ENCODE measurements at regions not wholly inside any gene's neighbourhood (a gene's known extent, or its start where the extent isn't known, plus 50 kb on each side); places are given as distances from the start of the nearest gene placed in this dataset.

DNA sequence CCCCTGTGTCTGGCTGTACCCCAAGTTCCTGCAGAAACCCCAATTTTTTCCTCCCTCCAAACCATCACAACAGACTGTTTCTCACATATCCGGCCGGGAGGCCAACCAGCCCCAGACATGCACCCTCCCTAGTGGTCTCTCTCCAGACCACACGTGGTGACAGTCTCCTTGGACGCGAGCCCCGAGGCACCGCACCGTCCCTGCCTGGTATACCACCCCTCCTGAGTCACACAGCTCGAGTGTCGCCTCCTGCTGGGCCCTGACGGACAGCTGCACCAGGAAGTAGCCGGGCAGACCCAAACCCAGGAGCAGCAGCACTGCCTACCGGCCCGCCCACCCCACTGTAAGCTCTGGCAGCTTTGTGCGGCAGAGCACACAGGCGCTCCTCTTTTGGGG is 97.4 kb downstream of the RFLNA start:
- Mint-ChIP-seq H3K27ac (peak overlapping the region; percentile 86), H3K9me3 (no peaks in the 10 kb centered on the region), H3K36me3 (ENCODE audit: low read depth) (peaks cover 34% of the 10 kb centered on the region), H3K4me1 (ENCODE audit: low read depth) (peaks cover 26% of the 10 kb centered on the region), H3K4me3 (no peak overlapping the region), H3K27me3 (no peaks in the 10 kb centered on the region)
- Histone ChIP-seq H3K4me1 (ENCODE audit: insufficient read depth, low read length) (peaks cover 54% of the 10 kb centered on the region), H3K36me3 (ENCODE audit: insufficient read depth, low read length) (peaks cover 22% of the 10 kb centered on the region), H3K27ac (ENCODE audit: low read depth in 1 of 2, low read length in 2 of 2) (peak overlapping the region in 1 of 2 donors; percentile 40), H3K4me3 (ENCODE audit: low read length) (no peak overlapping the region), H3K27me3 (ENCODE audit: control insufficient read depth in 1 of 2, insufficient read depth in 2 of 2, low read length in 2 of 2) (no peaks in the 10 kb centered on the region), H3K9me3 (ENCODE audit: control insufficient read depth in 1 of 2, insufficient read depth in 1 of 2, low read length in 2 of 2) (no peaks in the 10 kb centered on the region)
- DNase-seq (peak in 5 of 14 experiments; percentile 10 to 65 (median 15)), ATAC-seq (ENCODE audit: poor library complexity) (no peak)
- intact Hi-C loops (cut with DNase I, micrococcal nuclease) = loop anchor here in 1 of 2 experiments (5.0 to 10.0 kb wide), 2 partner anchors 75 to 153 kb away; no protein-coding TSS in a partner anchor
- TF ChIP-seq, protein P1, sequence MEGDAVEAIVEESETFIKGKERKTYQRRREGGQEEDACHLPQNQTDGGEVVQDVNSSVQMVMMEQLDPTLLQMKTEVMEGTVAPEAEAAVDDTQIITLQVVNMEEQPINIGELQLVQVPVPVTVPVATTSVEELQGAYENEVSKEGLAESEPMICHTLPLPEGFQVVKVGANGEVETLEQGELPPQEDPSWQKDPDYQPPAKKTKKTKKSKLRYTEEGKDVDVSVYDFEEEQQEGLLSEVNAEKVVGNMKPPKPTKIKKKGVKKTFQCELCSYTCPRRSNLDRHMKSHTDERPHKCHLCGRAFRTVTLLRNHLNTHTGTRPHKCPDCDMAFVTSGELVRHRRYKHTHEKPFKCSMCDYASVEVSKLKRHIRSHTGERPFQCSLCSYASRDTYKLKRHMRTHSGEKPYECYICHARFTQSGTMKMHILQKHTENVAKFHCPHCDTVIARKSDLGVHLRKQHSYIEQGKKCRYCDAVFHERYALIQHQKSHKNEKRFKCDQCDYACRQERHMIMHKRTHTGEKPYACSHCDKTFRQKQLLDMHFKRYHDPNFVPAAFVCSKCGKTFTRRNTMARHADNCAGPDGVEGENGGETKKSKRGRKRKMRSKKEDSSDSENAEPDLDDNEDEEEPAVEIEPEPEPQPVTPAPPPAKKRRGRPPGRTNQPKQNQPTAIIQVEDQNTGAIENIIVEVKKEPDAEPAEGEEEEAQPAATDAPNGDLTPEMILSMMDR (IDR thresholded peaks at IDR 0.05) = no peak
- ChIA-PET POLR2A (no interaction called here), CTCF (no interaction called here)

DNA sequence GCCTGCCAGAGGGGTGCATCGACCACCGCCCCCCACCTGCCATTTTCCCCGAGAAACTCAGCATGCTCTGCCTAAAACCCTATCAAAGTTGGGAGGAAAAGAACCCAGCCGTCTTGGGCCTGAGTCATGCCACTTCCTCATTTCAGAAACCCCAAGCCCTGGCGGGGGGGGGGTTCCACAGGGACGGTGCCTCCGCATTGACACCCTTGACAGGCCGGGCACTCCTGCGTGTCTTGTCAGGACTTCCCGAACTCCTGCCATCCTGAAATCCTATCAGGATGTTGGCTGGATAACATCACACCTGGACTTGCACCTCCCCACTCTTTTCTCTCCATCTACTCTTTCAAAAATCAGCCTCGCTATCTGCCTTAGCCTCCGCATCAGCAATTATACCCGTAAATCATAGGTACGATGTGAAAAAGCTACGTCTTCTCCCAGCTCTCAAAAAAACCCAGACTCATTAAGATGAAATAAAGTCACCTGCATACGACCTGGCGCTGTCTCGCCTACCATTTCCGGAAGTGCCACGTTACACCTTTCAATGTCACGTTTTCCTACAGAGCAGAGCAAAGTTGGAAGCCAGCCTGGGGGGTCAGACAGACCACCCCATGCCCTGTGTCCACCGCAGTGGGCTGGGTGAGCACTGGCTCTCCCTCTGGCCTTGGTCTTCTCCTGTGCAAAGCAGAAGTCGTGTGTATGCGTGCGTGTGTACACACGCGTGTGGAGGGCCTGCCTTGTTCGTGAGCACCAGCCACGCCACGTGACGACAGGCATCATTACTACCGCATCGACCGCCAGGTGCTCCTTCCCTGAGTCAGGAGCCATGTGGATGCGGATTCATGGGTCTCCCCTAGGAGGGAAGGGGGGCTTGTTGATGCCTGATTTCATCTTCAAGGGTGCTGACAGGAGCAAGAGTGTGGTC is 96.7 kb downstream of the RFLNA start:
- Histone ChIP-seq H3K4me3 (ENCODE audit: low read length) (no peak overlapping the region), H3K4me1 (ENCODE audit: insufficient read depth, low read length) (peaks cover 54% of the 10 kb centered on the region), H3K27me3 (ENCODE audit: control insufficient read depth in 1 of 2, insufficient read depth in 2 of 2, low read length in 2 of 2) (no peaks in the 10 kb centered on the region), H3K9me3 (ENCODE audit: control insufficient read depth in 1 of 2, insufficient read depth in 1 of 2, low read length in 2 of 2) (no peaks in the 10 kb centered on the region), H3K27ac (ENCODE audit: low read depth in 1 of 2, low read length in 2 of 2) (peak overlapping the region; percentile 23 to 40), H3K36me3 (ENCODE audit: insufficient read depth, low read length) (peaks cover 16% of the 10 kb centered on the region)
- TF ChIP-seq, protein P1 (IDR thresholded peaks at IDR 0.05) = no peak
- Mint-ChIP-seq H3K27ac (peak overlapping the region; percentile 86), H3K4me3 (peak overlapping the region; percentile 52), H3K9me3 (no peaks in the 10 kb centered on the region), H3K4me1 (ENCODE audit: low read depth) (peaks cover 26% of the 10 kb centered on the region), H3K36me3 (ENCODE audit: low read depth) (peaks cover 34% of the 10 kb centered on the region), H3K27me3 (no peaks in the 10 kb centered on the region)
- POLR2A ChIA-PET = no interaction called here
- CTCF ChIA-PET = no interaction called here
- intact Hi-C loops (cut with DNase I, micrococcal nuclease) = loop anchor here in 1 of 2 experiments (5.0 to 10.0 kb wide), 2 partner anchors 76 to 153 kb away; no protein-coding TSS in a partner anchor
- ATAC-seq (ENCODE audit: poor library complexity) (peak; percentile 55), DNase-seq (peak in 12 of 14 experiments; percentile 20 to 76 (median 44))

DNA sequence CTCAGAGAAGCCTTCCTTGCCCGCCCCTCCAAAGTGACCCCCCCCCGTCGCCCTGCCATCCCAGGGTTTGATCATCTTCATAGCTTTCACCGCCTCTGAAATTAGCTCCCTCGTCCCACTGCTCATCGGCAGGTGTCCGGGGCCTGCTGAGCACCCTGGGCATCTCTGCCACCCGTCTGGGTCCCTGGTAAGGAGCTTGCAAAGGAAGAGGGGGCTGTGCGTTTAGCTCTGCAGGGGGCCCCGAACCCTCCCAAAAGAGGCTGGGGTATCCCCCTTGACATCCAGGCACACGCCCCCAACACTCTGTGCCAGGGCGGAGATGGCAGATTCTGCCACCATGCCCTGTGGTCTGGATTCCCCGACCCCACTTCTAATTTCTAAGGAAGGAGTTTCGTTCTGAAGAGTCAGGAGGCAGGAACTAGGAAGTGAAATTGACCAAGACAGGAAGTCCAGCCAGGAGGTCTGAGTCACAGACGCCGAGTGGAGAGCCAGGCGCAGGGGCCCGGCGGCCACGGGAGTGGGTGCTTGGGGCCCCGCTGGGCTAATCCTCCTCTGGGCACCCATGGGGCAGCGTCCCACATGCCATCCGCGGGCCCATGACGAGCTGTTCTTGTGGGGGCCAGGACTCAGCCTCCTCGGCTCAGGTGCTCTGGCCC is 95.7 kb downstream of the RFLNA start:
- DNase-seq (peak in 3 of 14 experiments; percentile 20 to 70 (median 59)), ATAC-seq (ENCODE audit: poor library complexity) (no peak)
- Mint-ChIP-seq H3K27ac (peak overlapping the region; percentile 86), H3K36me3 (ENCODE audit: low read depth) (peaks cover 25% of the 10 kb centered on the region), H3K9me3 (no peaks in the 10 kb centered on the region), H3K4me3 (peak overlapping the region; percentile 48), H3K27me3 (no peaks in the 10 kb centered on the region), H3K4me1 (ENCODE audit: low read depth) (peaks cover 26% of the 10 kb centered on the region)
- ChIA-PET POLR2A (no interaction called here), CTCF (no interaction called here)
- intact Hi-C loops (cut with DNase I, micrococcal nuclease) = loop anchor here in 1 of 2 experiments (5.0 to 10.0 kb wide), 2 partner anchors 77 to 154 kb away; no protein-coding TSS in a partner anchor
- TF ChIP-seq, protein P1 (IDR thresholded peaks at IDR 0.05) = no peak
- no peaks in the 10 kb centered on the region for H3K9me3 ChIP-seq (ENCODE audit: control insufficient read depth in 1 of 2, insufficient read depth in 1 of 2, low read length in 2 of 2)
- peaks cover 54% of the 10 kb centered on the region for H3K4me1 ChIP-seq (ENCODE audit: insufficient read depth, low read length)
- H3K27ac ChIP-seq (ENCODE audit: low read depth in 1 of 2, low read length in 2 of 2) = peak overlapping the region in 1 of 2 donors; percentile 23
- no peak overlapping the region for H3K4me3 ChIP-seq (ENCODE audit: low read length)
- peaks cover 12% of the 10 kb centered on the region for H3K36me3 ChIP-seq (ENCODE audit: insufficient read depth, low read length)
- H3K27me3 ChIP-seq (ENCODE audit: control insufficient read depth in 1 of 2, insufficient read depth in 2 of 2, low read length in 2 of 2) = no peaks in the 10 kb centered on the region

Data from CD4-positive, alpha-beta T cell (primary cell).